SJSA1 (cell line): ENCODE measurements at regions not wholly inside any gene's neighbourhood (a gene's known extent, or its start where the extent isn't known, plus 50 kb on each side); places are given as distances from the start of the nearest gene placed in this dataset.

Experiments
- DNase-seq, 2 experiments: peaks; one replicate each; pipeline ENCODE4 v3.0.0-alpha.2; 2015 to 2020; ENCODE audit warnings: low spot score in 2 of 2, low read depth in 1 of 2
- H3K27ac ChIP-seq: fragments of 250-450 bp; sonication (Bioruptor Pico); 2 replicates; pipeline ENCODE4 v1.5.1; 2020; ENCODE audit warnings: mild to moderate bottlenecking, moderate library complexity
- H3K27me3 ChIP-seq: fragments of 250-450 bp; sonication (Bioruptor Pico); replicated peaks from 2 replicates; pipeline ENCODE4 v1.5.1; 2020; ENCODE audit warnings: mild to moderate bottlenecking, moderate library complexity
- H3K36me3 ChIP-seq: fragments of 250-450 bp; sonication (Bioruptor Pico); 2 replicates; pipeline ENCODE4 v1.5.1; 2020; ENCODE audit warnings: mild to moderate bottlenecking
- H3K4me1 ChIP-seq: fragments of 250-450 bp; sonication (Bioruptor Pico); replicated peaks from 2 replicates; pipeline ENCODE4 v1.6.1; 2021; ENCODE audit warnings: mild to moderate bottlenecking
- H3K4me3 ChIP-seq: fragments of 250-450 bp; sonication (Bioruptor Pico); 2 replicates; pipeline ENCODE4 v1.5.1; 2020; ENCODE audit warnings: mild to moderate bottlenecking
- H3K9me3 ChIP-seq: fragments of 250-450 bp; sonication (Bioruptor Pico); replicated peaks from 2 replicates; pipeline ENCODE4 v1.5.1; 2020; ENCODE audit warnings: mild to moderate bottlenecking

- no peaks in the 10 kb centered on the region for H3K36me3 ChIP-seq
- H3K9me3 ChIP-seq = no peaks in the 10 kb centered on the region
- H3K27ac ChIP-seq = no peak overlapping the region
- no peak overlapping the region for H3K4me3 ChIP-seq
- H3K4me1 ChIP-seq = no peaks in the 10 kb centered on the region
- DNase-seq = no peak
- H3K27me3 ChIP-seq = no peaks in the 10 kb centered on the region
Measured at GRCh38 chr11:79932612-79933011, 491.8 kb upstream of the TENM4 start.

DNA sequence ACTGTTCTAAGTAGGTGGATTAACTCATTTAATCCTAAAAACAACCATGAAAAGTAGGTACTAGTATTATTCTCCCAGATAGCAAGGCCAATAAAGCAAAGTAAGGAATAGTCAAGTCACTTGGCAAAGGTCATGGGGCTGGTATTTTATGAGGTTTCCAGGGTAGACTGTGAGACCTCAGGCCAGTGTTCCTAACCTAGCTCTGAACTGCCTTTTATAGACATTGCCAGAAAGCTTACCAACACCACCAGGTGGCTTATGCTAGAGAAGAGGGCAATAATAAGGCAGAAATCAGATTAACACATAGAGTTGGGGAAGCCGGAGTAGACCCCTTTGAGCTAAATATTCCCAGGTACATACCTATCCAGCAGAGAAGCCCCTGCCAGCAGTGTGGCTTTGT is 490.9 kb upstream of the TENM4 start:
- H3K27ac ChIP-seq = no peak overlapping the region
- H3K27me3 ChIP-seq = no peaks in the 10 kb centered on the region
- DNase-seq = no peak
- H3K9me3 ChIP-seq = no peaks in the 10 kb centered on the region
- H3K4me3 ChIP-seq = no peak overlapping the region
- no peaks in the 10 kb centered on the region for H3K36me3 ChIP-seq
- H3K4me1 ChIP-seq = no peaks in the 10 kb centered on the region

DNA sequence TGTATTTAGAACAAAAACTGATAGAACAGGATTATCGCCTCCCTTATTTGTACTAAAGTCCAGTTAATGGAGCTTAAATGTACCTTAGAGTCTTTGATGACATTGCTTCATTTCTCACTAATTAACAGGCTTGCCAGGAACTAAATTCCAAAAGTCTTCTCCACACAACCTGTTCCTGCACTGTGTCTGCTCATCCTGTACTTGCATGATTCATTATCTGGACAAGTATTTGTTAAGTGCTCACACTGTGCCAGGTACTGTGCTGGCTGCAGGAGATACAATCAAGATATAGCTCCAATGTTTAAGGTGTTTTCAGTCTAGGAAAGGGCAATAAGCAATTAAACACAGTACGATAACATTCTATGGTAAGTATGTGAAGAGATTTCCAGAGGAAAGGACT is 485.9 kb upstream of the TENM4 start:
- no peaks in the 10 kb centered on the region for H3K4me1 ChIP-seq
- H3K36me3 ChIP-seq = no peaks in the 10 kb centered on the region
- no peak overlapping the region for H3K27ac ChIP-seq
- no peak overlapping the region for H3K4me3 ChIP-seq
- H3K9me3 ChIP-seq = no peaks in the 10 kb centered on the region
- no peak for DNase-seq
- H3K27me3 ChIP-seq = no peaks in the 10 kb centered on the region

DNA sequence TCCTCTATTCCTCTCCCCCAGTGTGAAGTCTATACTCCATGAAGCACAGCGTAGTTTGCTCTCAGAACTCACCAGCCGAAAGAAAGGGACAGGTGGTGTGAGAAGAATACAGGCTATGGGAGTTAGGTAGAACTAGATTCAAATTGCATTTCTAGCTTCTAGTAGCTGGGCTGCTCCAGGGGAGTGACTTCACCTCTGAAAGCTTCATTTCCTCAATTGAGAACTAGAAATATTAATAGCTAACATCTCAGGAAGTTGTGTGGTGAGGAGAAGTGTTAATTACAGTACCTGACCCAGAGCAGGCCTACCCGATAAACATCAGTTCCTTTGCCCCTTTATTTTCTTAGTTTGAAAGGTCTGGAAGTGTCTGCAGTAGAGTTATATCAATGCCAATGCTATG is 484.7 kb upstream of the TENM4 start:
- Histone ChIP-seq H3K4me3 (no peak overlapping the region), H3K27ac (no peak overlapping the region), H3K9me3 (no peaks in the 10 kb centered on the region), H3K36me3 (no peaks in the 10 kb centered on the region), H3K4me1 (no peaks in the 10 kb centered on the region), H3K27me3 (no peaks in the 10 kb centered on the region)
- no peak for DNase-seq

DNA sequence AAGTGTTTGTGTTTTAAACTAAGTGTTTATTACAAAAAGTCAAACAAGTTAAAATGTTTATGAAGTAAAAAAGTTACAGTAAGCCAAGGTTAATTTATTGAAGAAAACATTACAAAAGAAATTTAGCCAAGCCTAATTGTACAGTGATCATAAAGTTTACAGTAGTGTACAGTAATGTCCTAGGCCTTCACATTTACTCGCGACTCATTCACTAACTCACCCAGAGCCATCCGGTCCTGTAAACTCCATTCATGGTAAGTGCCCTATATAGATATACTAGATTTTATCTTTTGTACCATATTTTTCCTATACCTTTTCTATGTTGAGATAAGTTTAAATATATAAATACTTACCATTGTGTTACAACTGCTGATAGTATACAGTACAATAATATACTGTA is 481.8 kb upstream of the TENM4 start:
- Histone ChIP-seq H3K36me3 (no peaks in the 10 kb centered on the region), H3K4me1 (no peaks in the 10 kb centered on the region), H3K4me3 (no peak overlapping the region), H3K27ac (no peak overlapping the region), H3K9me3 (no peaks in the 10 kb centered on the region), H3K27me3 (no peaks in the 10 kb centered on the region)
- DNase-seq = no peak

- no peak for DNase-seq
- Histone ChIP-seq H3K36me3 (no peaks in the 10 kb centered on the region), H3K9me3 (no peaks in the 10 kb centered on the region), H3K27ac (no peak overlapping the region), H3K4me1 (no peaks in the 10 kb centered on the region), H3K4me3 (no peak overlapping the region), H3K27me3 (no peaks in the 10 kb centered on the region)
Measured at GRCh38 chr11:79920480-79920879, 479.6 kb upstream of the TENM4 start.

- Histone ChIP-seq H3K36me3 (no peaks in the 10 kb centered on the region), H3K27me3 (no peaks in the 10 kb centered on the region), H3K9me3 (no peaks in the 10 kb centered on the region), H3K4me1 (no peaks in the 10 kb centered on the region), H3K4me3 (no peak overlapping the region), H3K27ac (no peak overlapping the region)
- no peak for DNase-seq
Measured at GRCh38 chr11:79919350-79919749, 478.5 kb upstream of the TENM4 start.

- Histone ChIP-seq H3K4me1 (no peaks in the 10 kb centered on the region), H3K9me3 (no peaks in the 10 kb centered on the region), H3K4me3 (no peak overlapping the region), H3K36me3 (no peaks in the 10 kb centered on the region), H3K27ac (no peak overlapping the region), H3K27me3 (no peaks in the 10 kb centered on the region)
- no peak for DNase-seq
Measured at GRCh38 chr11:79918846-79919245, 478.0 kb upstream of the TENM4 start.

DNA sequence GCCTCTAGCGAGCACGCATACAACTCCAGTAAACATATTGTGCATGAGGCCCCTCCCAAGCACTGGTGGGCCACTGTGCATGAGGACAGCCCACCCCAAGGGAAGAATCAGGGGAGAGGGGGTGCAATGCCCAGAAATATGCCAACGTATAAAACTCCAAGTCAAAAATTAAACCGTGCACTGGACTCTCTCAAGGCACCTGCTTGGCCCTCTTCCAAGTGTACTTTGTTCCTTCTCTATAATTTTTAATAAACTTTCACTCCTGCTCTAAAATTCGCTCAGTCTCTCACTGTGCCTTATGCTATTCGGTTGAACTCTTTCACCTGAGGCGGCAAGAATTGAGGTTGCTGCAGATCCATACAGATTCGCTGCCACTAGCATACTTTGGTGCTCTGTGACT is 465.3 kb upstream of the TENM4 start:
- H3K27me3 ChIP-seq = no peaks in the 10 kb centered on the region
- no peak overlapping the region for H3K4me3 ChIP-seq
- no peaks in the 10 kb centered on the region for H3K4me1 ChIP-seq
- no peak for DNase-seq
- H3K27ac ChIP-seq = no peak overlapping the region
- H3K36me3 ChIP-seq = no peaks in the 10 kb centered on the region
- no peaks in the 10 kb centered on the region for H3K9me3 ChIP-seq

- H3K9me3 ChIP-seq = no peaks in the 10 kb centered on the region
- H3K27me3 ChIP-seq = no peaks in the 10 kb centered on the region
- no peak overlapping the region for H3K4me3 ChIP-seq
- H3K36me3 ChIP-seq = no peaks in the 10 kb centered on the region
- no peak for DNase-seq
- no peak overlapping the region for H3K27ac ChIP-seq
- H3K4me1 ChIP-seq = no peaks in the 10 kb centered on the region
Measured at GRCh38 chr11:79902493-79902892, 461.7 kb upstream of the TENM4 start.

GRCh38 chr11:79897896-79898295 is 457.1 kb upstream of the TENM4 start:
- no peaks in the 10 kb centered on the region for H3K27me3 ChIP-seq
- no peaks in the 10 kb centered on the region for H3K9me3 ChIP-seq
- no peak for DNase-seq
- H3K4me1 ChIP-seq = no peaks in the 10 kb centered on the region
- no peak overlapping the region for H3K4me3 ChIP-seq
- H3K27ac ChIP-seq = no peak overlapping the region
- H3K36me3 ChIP-seq = no peaks in the 10 kb centered on the region

DNA sequence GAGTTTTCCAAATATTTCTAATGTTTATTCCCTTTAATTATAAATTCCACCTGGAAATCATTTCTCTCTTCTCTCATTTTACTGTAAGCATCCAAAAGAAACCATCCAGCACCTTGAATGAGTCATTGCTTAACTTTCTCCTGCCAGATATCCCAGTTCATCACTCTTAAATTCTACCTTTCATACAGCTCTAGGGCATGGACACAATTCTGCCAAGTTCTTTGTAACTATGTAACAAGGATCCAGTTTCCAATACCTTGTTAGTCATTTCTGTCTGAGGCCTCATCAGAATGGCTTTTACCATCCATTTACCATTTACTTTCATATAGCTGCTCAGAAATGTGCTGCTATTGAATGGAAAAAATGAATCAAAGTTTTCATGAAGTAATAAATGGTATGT is 455.4 kb upstream of the TENM4 start:
- Histone ChIP-seq H3K36me3 (no peaks in the 10 kb centered on the region), H3K27ac (no peak overlapping the region), H3K27me3 (no peaks in the 10 kb centered on the region), H3K4me1 (no peaks in the 10 kb centered on the region), H3K4me3 (no peak overlapping the region), H3K9me3 (no peaks in the 10 kb centered on the region)
- no peak for DNase-seq

DNA sequence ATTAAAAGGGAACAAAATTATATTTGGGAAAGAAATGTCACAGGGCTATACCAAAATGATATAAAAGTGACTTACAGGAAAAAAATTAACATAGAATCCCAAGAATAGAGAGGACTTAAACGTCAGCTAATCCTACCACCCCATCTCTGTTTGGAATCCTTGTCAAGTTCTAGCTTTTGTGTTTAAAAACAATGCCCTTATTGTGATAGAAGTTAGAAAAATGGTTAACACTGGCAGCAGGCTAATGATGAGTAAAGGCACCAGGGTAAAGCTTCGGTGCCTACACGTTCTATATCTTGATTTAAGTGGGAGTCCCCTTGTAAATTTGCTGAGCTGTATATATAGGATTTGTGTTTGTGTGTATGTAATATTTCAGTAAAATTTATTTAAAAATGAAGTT is 453.3 kb upstream of the TENM4 start:
- H3K36me3 ChIP-seq = no peaks in the 10 kb centered on the region
- DNase-seq = no peak
- no peaks in the 10 kb centered on the region for H3K9me3 ChIP-seq
- H3K27ac ChIP-seq = no peak overlapping the region
- H3K27me3 ChIP-seq = no peaks in the 10 kb centered on the region
- H3K4me3 ChIP-seq = no peak overlapping the region
- no peaks in the 10 kb centered on the region for H3K4me1 ChIP-seq

GRCh38 chr11:79890272-79890671 is 449.4 kb upstream of the TENM4 start:
- Histone ChIP-seq H3K36me3 (no peaks in the 10 kb centered on the region), H3K4me1 (no peaks in the 10 kb centered on the region), H3K4me3 (no peak overlapping the region), H3K27me3 (no peaks in the 10 kb centered on the region), H3K9me3 (no peaks in the 10 kb centered on the region), H3K27ac (no peak overlapping the region)
- no peak for DNase-seq

DNA sequence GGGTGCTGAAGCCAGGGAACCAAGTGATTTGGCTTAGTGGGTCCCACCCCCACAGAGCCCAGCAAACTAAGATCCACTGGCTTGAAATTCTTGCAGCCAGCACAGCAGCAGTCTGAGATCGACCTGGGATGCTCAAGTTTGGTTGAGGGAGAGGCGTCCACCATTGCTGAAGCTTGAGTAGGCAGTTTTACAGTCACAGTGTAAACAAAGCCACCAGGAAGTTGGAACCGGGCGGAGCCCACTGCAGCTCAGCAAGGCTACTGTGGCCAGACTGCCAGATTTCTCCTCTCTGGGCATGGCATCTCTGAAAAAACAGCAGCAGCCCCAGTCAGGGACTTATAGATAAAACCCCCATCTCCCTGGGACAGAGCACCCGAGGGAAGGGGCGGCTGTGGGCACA is 424.1 kb upstream of the TENM4 start:
- no peak overlapping the region for H3K4me3 ChIP-seq

More for the DNA sequence above, 424.1 kb upstream of the TENM4 start:
- Histone ChIP-seq H3K27me3 (no peaks in the 10 kb centered on the region), H3K36me3 (no peaks in the 10 kb centered on the region), H3K4me1 (no peaks in the 10 kb centered on the region), H3K27ac (no peak overlapping the region), H3K9me3 (no peaks in the 10 kb centered on the region)
- no peak for DNase-seq
